ENCODE measurements at regions not wholly inside any gene's neighbourhood (a gene's known extent, or its start where the extent isn't known, plus 50 kb on each side); places are given as distances from the start of the nearest gene placed in this dataset.

GRCh38 chr6:40888456-40888990 is 150.5 kb downstream of the UNC5CL start:
- Histone ChIP-seq H3K36me3 (ENCODE audit: low read depth) (no peaks in the 10 kb centered on the region), H3K27me3 (ENCODE audit: insufficient read depth, low read depth) (peaks cover 91% of the 10 kb centered on the region), H3F3A (ENCODE audit: insufficient read depth, low read depth) (no peaks in the 10 kb centered on the region), H3K4me3 (no peak overlapping the region), H3K4me2 (no peak overlapping the region), H4K20me1 (ENCODE audit: insufficient read depth) (no peaks in the 10 kb centered on the region), H3K27ac (no peak overlapping the region), H3K9me2 (ENCODE audit: insufficient read depth) (no peaks in the 10 kb centered on the region), H2AFZ (no peak overlapping the region), H3K4me1 (replicated peaks; ENCODE audit: insufficient read depth) (no peaks in the 10 kb centered on the region), H3K79me2 (ENCODE audit: low read depth) (no peaks in the 10 kb centered on the region), H3K9me3 (ENCODE audit: insufficient read depth, low read depth) (no peaks in the 10 kb centered on the region)
- intact Hi-C loops (cut with micrococcal nuclease; ENCODE audit: unreplicated experiment), result no loop called here
- no peak for DNase-seq
- POLR2A ChIA-PET (ENCODE audit: unreplicated experiment), result no interaction called here
- BruUV-seq (replicated peaks), result no TSS peak
- TF ChIP-seq CTCF (conservative IDR thresholded peaks at IDR 0.05) (no peak), EZH2 (IDR thresholded peaks at IDR 0.05; ENCODE audit: low read depth) (no peak)
- CTCF ChIA-PET, result no interaction called here

GRCh38 chr6:40887792-40888340 is 151.2 kb downstream of the UNC5CL start:
- no TSS peak for BruUV-seq (replicated peaks)
- CTCF ChIA-PET, result no interaction called here

GRCh38 chr6:40887079-40887791 is 151.8 kb downstream of the UNC5CL start:
- TF ChIP-seq CTCF (conservative IDR thresholded peaks at IDR 0.05), result no peak
- TF ChIP-seq EZH2 (IDR thresholded peaks at IDR 0.05; ENCODE audit: low read depth), result no peak
- Histone ChIP-seq H3K9me3 (ENCODE audit: insufficient read depth, low read depth) (no peaks in the 10 kb centered on the region), H3F3A (ENCODE audit: insufficient read depth, low read depth) (no peaks in the 10 kb centered on the region), H3K36me3 (ENCODE audit: low read depth) (no peaks in the 10 kb centered on the region), H3K27me3 (ENCODE audit: insufficient read depth, low read depth) (peaks cover 91% of the 10 kb centered on the region), H3K4me2 (no peak overlapping the region), H3K9me2 (ENCODE audit: insufficient read depth) (no peaks in the 10 kb centered on the region), H2AFZ (no peak overlapping the region), H4K20me1 (ENCODE audit: insufficient read depth) (no peaks in the 10 kb centered on the region), H3K4me1 (replicated peaks; ENCODE audit: insufficient read depth) (no peaks in the 10 kb centered on the region), H3K4me3 (no peak overlapping the region), H3K79me2 (ENCODE audit: low read depth) (no peaks in the 10 kb centered on the region), H3K27ac (no peak overlapping the region)
- ChIA-PET POLR2A (ENCODE audit: unreplicated experiment) (interaction anchor here (0.6 kb wide), 1 partner anchor 185 kb away, joined by 7 read pairs; the partner anchor contains the start of gene OARD1), CTCF (no interaction called here)
- BruUV-seq (replicated peaks), result no TSS peak
- DNase-seq, result no peak
- intact Hi-C loops (cut with micrococcal nuclease; ENCODE audit: unreplicated experiment), result no loop called here

More at GRCh38 chr6:40887792-40888340, 151.2 kb downstream of the UNC5CL start:
- Histone ChIP-seq H2AFZ (no peak overlapping the region), H3K4me2 (no peak overlapping the region), H3K36me3 (ENCODE audit: low read depth) (no peaks in the 10 kb centered on the region), H3K4me3 (no peak overlapping the region), H3K9me3 (ENCODE audit: insufficient read depth, low read depth) (no peaks in the 10 kb centered on the region), H3F3A (ENCODE audit: insufficient read depth, low read depth) (no peaks in the 10 kb centered on the region), H3K9me2 (ENCODE audit: insufficient read depth) (no peaks in the 10 kb centered on the region), H3K4me1 (replicated peaks; ENCODE audit: insufficient read depth) (no peaks in the 10 kb centered on the region), H3K27me3 (ENCODE audit: insufficient read depth, low read depth) (peaks cover 91% of the 10 kb centered on the region), H4K20me1 (ENCODE audit: insufficient read depth) (no peaks in the 10 kb centered on the region), H3K79me2 (ENCODE audit: low read depth) (no peaks in the 10 kb centered on the region), H3K27ac (no peak overlapping the region)
- intact Hi-C loops (cut with micrococcal nuclease; ENCODE audit: unreplicated experiment), result no loop called here
- POLR2A ChIA-PET (ENCODE audit: unreplicated experiment), result interaction anchor here (0.6 kb wide), 1 partner anchor 184 kb away, joined by 7 read pairs; the partner anchor contains the start of gene OARD1
- no peak for TF ChIP-seq EZH2 (IDR thresholded peaks at IDR 0.05; ENCODE audit: low read depth)
- no peak for TF ChIP-seq CTCF (conservative IDR thresholded peaks at IDR 0.05)
- DNase-seq, result no peak

Measured in PC-9 (cell line).